ENCODE measurements at regions not wholly inside any gene's neighbourhood (a gene's known extent, or its start where the extent isn't known, plus 50 kb on each side); places are given as distances from the start of the nearest gene placed in this dataset.

DNA sequence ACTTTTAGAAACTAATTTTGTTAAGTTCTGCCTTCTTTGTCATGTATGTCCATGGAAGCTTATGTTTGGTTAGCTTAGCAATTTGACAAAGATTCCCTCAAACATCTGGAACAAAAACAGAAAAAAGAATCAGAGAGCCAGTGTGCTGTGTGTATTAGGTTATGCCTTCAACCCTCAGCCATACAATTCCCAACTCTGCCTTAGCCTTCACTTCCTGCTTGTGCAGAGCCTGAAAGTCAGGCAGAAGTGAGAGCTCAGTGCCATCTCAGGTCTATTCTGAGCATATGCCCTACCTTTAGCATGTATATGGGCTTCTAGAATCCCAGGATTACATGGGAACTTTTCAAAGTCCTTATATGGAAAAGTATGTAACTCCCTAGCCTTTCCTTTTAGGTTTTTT is 58.2 kb upstream of the STOX2 start:
- H3K4me3 ChIP-seq: no peak overlapping the region
- no peak for DNase-seq (ENCODE audit: low spot score in 2 of 2)
- H3K4me1 ChIP-seq: no peaks in the 10 kb centered on the region
- H3K9me3 ChIP-seq: peaks cover 0 to 6% of the 10 kb centered on the region in 2 donors
- no peak overlapping the region for H3K27ac ChIP-seq
- intact Hi-C loops (cut with DNase I; ENCODE audit: low total_unique reads): loop anchor here (5.0 kb wide), 1 partner anchor 320 kb away; no protein-coding TSS in a partner anchor
- H3K36me3 ChIP-seq: no peaks in the 10 kb centered on the region
- TF ChIP-seq POLR2A (IDR thresholded peaks at IDR 0.05) (no peak), POLR2AphosphoS5 (IDR thresholded peaks at IDR 0.05) (no peak)
- TF ChIP-seq, protein P1, sequence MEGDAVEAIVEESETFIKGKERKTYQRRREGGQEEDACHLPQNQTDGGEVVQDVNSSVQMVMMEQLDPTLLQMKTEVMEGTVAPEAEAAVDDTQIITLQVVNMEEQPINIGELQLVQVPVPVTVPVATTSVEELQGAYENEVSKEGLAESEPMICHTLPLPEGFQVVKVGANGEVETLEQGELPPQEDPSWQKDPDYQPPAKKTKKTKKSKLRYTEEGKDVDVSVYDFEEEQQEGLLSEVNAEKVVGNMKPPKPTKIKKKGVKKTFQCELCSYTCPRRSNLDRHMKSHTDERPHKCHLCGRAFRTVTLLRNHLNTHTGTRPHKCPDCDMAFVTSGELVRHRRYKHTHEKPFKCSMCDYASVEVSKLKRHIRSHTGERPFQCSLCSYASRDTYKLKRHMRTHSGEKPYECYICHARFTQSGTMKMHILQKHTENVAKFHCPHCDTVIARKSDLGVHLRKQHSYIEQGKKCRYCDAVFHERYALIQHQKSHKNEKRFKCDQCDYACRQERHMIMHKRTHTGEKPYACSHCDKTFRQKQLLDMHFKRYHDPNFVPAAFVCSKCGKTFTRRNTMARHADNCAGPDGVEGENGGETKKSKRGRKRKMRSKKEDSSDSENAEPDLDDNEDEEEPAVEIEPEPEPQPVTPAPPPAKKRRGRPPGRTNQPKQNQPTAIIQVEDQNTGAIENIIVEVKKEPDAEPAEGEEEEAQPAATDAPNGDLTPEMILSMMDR (IDR thresholded peaks at IDR 0.05): no peak
- no peaks in the 10 kb centered on the region for H3K27me3 ChIP-seq

DNA sequence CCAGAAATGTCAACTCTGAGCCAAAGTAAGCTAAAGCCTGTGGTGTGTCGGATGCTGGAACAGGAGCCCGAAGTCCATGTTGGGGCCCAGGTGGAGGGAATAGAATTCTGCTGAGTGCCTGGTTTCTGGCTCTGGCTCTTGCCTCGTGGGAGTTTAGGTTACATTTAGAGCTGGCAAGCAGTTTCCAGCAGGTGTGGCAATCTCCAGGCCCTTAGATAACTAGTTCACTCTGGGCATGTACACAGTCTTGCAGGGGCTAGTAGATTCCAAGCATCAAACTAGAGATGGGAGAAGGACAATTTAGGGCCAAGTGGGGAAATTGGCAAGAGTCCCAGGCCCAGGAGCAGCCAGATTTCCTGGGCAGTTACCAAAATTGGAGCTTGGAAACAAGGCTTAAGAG is 56.3 kb upstream of the STOX2 start:
- Histone ChIP-seq H3K4me3 (no peak overlapping the region), H3K9me3 (peaks cover 0 to 6% of the 10 kb centered on the region in 2 donors), H3K27me3 (no peaks in the 10 kb centered on the region), H3K36me3 (no peaks in the 10 kb centered on the region), H3K27ac (no peak overlapping the region), H3K4me1 (no peaks in the 10 kb centered on the region)
- TF ChIP-seq, protein P1 (IDR thresholded peaks at IDR 0.05): no peak
- TF ChIP-seq POLR2AphosphoS5 (IDR thresholded peaks at IDR 0.05): no peak
- no peak for TF ChIP-seq POLR2A (IDR thresholded peaks at IDR 0.05)
- intact Hi-C loops (cut with DNase I; ENCODE audit: low total_unique reads): loop anchor here (5.0 kb wide), 1 partner anchor 318 kb away; no protein-coding TSS in a partner anchor
- no peak for DNase-seq (ENCODE audit: low spot score in 2 of 2)

DNA sequence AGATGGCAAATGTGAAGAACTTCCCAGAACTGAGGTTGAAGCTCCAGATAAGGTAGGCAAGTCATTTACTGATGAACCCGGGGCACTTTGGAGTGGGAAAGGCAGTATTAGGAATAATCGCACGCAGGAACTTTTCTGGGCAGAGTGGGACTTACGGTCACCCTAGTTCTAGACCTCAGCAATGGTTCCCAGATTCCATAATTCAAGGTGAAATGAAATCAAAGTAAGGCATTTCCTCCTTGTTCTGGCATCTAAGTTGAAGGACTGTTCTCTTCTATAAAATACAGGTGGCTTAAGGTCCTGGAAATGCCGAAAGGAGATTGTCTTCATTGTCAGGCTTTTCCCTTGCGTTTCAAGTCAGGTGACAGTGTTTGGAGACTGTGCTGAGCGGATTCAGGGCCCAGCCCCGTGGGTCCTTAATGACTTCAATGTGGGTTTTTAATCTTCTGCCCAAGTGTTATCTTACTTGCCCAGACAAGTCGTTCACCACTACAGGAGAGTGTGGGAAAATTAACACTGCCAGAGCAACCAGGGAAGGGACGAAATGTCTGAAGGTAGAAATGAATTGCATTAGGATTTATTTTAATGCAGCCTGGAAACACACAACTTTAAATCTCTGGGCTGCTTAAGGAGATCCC is 52.1 kb upstream of the STOX2 start:
- Histone ChIP-seq H3K4me1 (no peaks in the 10 kb centered on the region), H3K36me3 (no peaks in the 10 kb centered on the region)
- intact Hi-C loops (cut with DNase I; ENCODE audit: low total_unique reads): no loop called here

DNA sequence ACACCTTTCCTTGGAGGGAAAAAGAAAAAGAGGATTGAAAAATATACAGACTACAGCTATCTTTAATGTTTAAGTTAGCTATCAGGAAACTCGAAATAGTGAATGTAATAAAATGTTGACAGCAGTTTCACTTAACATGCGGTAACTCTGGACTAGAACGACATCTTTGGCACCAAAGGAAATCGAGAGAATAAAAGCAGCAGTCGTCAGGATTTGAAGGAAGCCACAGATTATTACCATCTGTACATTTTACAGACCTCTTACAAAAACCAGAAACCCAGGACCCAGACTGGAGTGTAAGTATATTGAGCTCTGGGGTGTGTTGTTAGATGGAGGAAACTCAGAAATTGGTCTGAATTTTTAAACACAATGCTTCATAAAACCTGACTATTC is 51.6 kb upstream of the STOX2 start:
- intact Hi-C loops (cut with DNase I; ENCODE audit: low total_unique reads): no loop called here
- H3K9me3 ChIP-seq: no peaks in the 10 kb centered on the region
- H3K36me3 ChIP-seq: no peaks in the 10 kb centered on the region
- no peak overlapping the region for H3K4me3 ChIP-seq
- H3K27me3 ChIP-seq: no peaks in the 10 kb centered on the region
- no peak for DNase-seq (ENCODE audit: low spot score in 2 of 2)
- TF ChIP-seq POLR2A (IDR thresholded peaks at IDR 0.05) (no peak), POLR2AphosphoS5 (IDR thresholded peaks at IDR 0.05) (no peak)
- TF ChIP-seq, protein P1 (IDR thresholded peaks at IDR 0.05): no peak
- no peaks in the 10 kb centered on the region for H3K4me1 ChIP-seq
- no peak overlapping the region for H3K27ac ChIP-seq

More for the DNA sequence above, 52.1 kb upstream of the STOX2 start:
- Histone ChIP-seq H3K27me3 (no peaks in the 10 kb centered on the region), H3K4me3 (no peak overlapping the region), H3K9me3 (no peaks in the 10 kb centered on the region), H3K27ac (no peak overlapping the region)
- TF ChIP-seq POLR2A (IDR thresholded peaks at IDR 0.05) (no peak), POLR2AphosphoS5 (IDR thresholded peaks at IDR 0.05) (no peak)
- TF ChIP-seq, protein P1 (IDR thresholded peaks at IDR 0.05): no peak
- DNase-seq (ENCODE audit: low spot score in 2 of 2): no peak
